Erythroblast (primary cell): ENCODE measurements at regions not wholly inside any gene's neighbourhood (a gene's known extent, or its start where the extent isn't known, plus 50 kb on each side); places are given as distances from the start of the nearest gene placed in this dataset.
"Not testable (repeated sequence)": the region's sequence is repeated elsewhere in the genome, so short reads cannot be mapped to it uniquely, and the experiment has no call there.

Experiments
- DNase-seq, 2 experiments: peaks; one replicate each; lab custom pipeline; 2025; lab: John Stamatoyannopoulos, UW
- GATA1 ChIP-seq: IDR thresholded peaks from 2 replicates; pipeline ENCODE4 v1.6.1; 2011; ENCODE audit warnings: low read depth, mild to moderate bottlenecking, control low read depth, low read length, moderate library complexity
- POLR2A ChIP-seq: IDR thresholded peaks from 2 replicates; pipeline ENCODE4 v1.6.1; 2011; ENCODE audit warnings: mild to moderate bottlenecking, low read length

DNA sequence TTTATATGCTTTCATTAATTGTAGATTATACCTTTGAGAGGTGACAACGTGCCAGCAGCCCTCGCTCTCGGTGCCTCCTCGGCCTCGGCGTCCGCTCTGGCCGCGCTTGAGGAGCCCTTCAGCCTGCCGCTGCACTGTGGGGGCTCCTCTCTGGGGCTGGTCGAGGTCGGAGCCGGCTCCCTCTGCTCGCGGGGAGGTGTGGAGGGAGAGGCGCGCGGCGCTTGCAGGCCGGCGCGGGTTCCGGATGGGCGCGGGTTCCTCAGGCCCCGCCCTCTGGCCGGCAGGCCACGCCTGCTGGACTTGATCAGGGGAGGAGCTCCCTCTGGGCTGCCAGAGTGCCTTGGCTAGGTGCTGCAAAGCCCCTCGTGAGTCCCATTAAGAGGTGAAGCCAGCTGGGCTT is 321.1 kb upstream of the PCDH18 start:
- no peak for DNase-seq
- TF ChIP-seq GATA1 (no peak), POLR2A (no peak)

DNA sequence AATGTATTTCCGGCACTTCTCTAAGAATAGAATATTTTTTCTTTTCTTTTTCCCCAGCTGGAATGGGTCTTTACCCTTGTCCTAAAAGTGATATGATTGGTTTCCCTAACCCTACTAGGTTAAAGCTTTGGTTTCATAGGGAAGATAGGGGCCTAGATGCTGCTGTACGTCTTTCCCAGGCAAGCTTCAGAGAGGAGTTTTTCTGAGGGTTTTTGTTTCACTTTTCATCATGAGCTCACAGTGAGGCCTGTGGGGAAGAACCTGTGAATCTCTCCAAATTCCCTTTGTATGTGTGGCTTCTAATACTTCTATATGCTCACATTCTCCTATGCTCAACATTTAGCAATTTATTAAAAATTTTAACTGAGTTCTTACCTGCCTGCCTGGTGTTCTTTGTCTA is 320.0 kb upstream of the PCDH18 start:
- no peak for DNase-seq
- TF ChIP-seq GATA1 = no peak

DNA sequence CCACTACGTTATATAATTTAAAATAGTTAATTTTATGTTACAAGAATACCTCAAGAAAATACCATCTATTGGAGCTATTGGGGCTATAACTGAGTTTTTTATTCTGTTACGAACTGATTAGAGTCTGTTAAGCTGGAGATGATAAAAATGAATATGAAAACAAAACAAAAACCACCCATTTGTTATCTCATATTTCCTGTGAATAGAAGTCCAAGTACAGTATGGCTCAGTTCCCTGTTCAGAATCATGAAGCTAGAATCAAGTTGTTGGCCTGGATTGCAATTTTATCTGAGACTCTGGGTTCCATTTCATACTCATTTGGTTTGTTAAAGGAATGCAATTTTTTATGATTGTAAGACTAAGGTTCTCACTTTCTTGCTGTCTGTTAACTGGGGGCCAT is 319.1 kb upstream of the PCDH18 start:
- no peak for TF ChIP-seq GATA1
- no peak for TF ChIP-seq POLR2A
- DNase-seq = no peak

DNA sequence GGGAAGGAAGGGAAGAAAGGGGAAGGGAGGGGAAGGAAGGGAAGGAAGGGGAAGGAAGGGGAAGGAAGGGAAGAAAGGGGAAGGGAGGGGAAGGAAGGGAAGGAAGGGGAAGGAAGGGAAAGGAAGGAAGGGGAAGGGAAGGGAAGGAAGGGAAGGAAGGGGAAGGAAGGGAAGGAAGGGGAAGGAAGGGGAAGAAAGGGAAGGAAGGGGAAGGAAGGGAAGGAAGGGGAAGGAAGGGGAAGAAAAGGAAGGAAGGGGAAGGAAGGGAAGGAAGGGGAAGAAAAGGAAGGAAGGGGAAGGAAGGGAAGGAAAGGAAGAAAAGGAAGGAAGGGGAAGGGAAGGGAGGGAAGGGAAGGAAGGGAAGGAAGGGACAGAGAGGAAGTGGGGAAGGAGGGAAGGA is 295.7 kb upstream of the PCDH18 start:
- DNase-seq = not testable (repeated sequence)

DNA sequence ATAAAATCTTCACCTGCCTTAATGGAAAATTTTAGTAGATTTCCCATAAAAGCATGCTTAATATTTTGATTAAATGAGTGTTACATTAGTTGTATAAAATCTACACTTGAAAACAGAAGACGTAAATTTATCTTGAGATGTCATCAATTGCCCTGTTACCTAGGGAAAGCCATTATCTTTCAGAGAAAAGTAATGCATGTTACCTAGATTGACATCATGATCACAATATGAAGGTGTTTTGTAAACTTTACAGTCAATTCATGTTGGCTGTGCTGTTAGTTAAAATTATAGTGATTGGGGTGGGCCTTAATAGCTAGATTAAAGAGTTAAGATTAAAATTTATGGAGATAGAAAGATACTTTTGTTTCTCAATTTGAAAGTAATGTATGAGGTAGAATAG is 293.2 kb upstream of the PCDH18 start:
- TF ChIP-seq GATA1 = no peak
- no peak for TF ChIP-seq POLR2A
- DNase-seq = no peak

DNA sequence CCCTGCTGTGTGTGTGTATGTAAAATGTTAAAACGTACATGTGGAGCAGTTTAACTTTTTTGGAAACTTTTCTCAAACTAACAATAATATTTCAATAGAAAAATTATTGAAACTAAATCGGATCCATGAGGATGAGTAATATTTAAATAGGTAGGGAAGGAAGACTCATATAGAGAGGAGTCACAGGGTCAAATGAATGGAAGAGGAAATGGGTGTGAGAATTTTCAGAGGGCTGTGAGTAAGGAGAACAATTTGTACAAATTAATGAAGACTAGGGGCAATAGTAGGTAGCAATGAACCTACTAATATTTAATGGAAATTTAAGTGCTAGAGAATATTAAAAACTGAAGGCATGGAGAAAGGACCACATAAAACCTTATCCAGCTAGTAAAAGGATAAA is 290.7 kb upstream of the PCDH18 start:
- DNase-seq = no peak
- TF ChIP-seq GATA1 = no peak
- no peak for TF ChIP-seq POLR2A

DNA sequence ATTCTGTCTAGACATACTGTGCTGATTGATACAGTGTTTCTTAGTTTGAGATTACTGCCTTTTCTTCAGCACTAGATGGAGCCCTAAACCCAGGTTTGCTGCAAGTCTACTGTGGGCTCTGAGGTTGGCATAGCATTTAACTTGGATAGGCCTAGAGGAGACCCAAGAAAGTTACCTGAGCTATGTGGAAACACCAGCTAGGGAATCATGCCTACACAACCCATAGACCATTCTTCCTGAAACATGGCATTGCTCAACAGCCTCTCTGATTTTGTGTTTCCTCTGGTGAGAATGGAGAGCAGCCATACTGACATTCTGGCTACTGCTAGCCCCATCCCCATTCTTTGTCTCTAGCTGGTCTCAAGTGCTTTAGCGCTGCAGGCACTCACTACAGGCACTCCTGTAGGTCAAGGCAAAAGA is 287.7 kb upstream of the PCDH18 start:
- DNase-seq = peak; percentile 21 to 47
- TF ChIP-seq POLR2A = no peak
- TF ChIP-seq GATA1 = no peak

DNA sequence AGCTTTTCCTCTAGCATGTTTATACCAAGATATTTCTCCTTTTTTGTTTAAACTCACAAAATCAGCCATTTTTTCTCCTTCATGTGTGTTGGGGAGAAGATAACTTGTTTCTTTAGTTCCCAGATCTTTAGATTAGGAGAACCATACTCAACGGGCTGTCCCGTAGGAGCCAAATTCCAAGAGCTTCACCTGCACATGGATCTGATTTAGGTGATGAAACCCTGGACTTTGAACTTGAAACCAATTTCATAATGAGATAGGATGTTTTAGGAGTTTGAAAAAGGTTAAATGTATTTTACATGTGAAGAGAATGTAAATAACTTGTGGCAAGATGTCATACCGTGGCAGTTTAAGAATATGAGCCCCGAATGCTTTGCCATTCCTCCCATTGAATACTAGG is 280.0 kb upstream of the PCDH18 start:
- DNase-seq = no peak
- TF ChIP-seq POLR2A (no peak), GATA1 (no peak)

DNA sequence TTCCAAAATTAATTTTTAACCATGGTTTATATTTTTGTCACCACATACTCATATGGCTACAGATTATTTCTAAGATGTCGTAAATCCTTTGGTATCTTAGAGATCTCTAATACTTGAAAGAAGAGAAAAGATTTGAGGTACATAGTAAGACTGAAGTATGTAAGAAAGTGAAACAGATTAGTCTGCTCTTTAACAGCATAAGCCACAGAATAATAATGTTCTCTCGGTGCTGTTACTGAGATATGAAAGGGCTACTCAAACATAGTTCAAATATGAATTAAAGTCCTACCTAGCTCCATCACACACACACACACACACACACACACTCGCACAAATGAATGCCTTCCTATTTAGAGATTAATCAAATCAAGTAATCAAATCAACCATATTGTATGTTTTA is 274.1 kb upstream of the PCDH18 start:
- no peak for TF ChIP-seq GATA1
- TF ChIP-seq POLR2A = no peak

DNA sequence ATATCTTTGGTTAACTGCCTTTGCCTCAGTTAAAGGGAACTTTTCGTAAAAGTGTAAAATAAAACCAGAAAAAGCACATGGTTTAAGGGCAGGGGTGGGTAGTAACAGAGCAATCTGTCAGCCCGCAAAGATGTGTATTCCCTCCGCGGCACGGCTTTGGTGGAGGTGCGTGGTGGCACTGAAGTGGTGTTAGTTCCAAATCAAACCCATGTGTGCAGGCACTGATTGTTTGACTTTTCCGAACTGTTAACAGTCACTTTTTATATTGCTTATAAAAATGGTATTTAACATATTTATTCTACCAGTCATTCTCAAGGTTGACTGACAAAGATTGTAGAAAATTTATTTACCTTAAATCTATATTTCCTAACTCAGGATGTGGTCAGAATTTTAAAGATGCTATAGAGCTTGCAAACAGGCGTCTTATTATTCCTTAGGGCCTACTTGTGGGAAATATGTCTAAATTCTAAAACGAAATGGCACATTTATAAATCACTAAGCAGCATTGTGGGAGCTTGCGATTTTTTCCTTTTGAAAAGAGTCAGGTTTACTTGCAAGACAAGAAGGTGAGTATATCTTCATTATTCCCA is 272.7 kb upstream of the PCDH18 start:
- no peak for DNase-seq
- TF ChIP-seq POLR2A (no peak), GATA1 (no peak)

More for the DNA sequence above, 274.1 kb upstream of the PCDH18 start:
- DNase-seq = no peak

DNA sequence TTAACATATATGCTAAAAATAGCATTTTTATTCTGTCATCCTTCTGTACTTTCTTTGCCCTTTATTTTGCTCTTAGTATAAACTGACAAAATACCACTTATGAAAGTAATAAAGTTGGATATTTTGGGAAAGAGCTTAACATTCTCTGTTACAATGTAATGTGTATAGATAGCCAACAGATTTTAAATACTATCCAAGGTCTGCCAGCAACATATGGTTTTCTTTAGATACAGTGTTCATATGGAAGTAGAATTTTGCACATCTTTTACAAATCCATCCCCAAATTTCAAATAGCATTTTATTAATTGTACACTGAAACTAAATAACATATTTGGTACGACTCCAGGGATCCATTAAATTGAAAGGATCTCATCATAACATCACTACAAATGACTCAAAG is 268.6 kb upstream of the PCDH18 start:
- no peak for DNase-seq

DNA sequence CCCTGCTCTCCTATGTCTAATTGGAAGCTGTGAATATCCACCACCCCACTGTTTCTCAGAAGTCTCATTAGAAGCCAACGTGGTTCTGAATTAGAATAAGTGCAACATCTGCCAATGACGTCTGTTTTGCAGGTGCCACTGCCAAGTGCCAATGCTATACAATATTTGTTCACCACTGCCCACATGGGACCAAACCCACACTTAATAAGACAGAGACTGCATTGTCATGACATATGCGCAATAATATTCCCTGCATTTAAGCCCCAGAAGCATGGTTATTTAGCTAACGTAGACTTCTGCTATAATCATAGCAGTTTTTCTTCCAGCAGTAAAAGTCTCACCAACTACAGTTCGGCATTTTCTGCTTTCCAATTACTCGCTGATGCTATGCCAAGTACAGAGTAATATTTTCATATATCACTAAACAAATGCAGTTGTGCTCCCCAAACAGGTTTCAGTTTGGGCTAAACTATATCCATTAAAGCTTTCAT is 262.5 kb upstream of the PCDH18 start:
- DNase-seq = no peak
- TF ChIP-seq GATA1 (no peak), POLR2A (no peak)

More for the DNA sequence above, 268.6 kb upstream of the PCDH18 start:
- no peak for TF ChIP-seq POLR2A
- TF ChIP-seq GATA1 = no peak

DNA sequence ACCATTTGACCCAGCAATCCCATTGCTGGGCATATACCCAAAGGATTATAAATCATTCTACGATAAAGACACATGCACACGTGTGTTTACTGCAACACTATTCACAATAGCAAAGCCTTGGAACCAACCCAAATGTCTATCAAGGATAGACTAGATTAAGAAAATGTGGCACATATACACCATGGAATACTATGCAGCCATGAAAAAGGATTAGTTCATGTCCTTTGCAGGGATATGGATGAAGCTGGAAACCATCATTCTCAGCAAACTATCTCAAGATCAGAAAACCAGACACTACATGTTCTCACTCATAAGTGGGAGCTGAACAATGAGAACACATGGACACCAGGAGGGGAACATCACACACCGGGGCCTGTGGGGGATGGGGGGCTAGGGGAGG is 257.0 kb upstream of the PCDH18 start:
- not testable (repeated sequence) for DNase-seq

DNA sequence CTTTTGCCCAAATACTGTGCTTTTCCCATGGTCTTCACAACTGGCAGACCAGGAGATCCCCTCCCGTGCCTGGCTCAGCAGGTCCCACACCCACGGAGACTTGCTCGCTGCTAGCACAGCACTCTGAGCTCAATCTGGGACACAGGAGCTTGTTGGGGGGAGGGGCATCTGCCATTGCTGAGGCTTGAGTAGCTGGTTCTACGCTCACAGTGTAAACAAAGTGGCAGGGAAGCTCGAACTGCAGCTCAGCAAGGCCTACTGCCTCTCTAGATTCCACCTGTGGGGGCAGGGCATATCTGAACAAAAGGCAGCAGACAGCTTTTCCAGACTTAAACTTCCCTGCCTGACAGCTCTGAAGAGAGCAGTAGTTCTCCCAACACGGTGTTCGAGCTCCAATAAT is 251.6 kb upstream of the PCDH18 start:
- not testable (repeated sequence) for DNase-seq

DNA sequence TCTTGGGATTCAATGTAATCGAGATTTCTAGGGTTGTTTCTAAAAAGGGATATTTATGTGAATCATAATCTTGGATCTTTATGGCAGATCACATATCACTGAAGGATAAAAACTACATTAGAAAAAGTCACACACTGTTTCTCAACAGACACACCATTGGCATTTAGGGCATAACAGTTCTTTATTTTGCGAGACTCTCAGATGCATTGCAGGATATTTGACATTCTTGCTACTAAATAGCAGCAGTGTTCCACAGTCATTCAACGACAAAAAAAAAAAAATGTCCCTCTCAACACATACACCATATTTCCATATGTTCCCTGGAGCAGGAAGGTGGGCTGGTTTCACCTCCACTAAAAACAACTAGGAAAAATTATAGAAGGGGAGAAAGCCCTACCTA is 243.4 kb upstream of the PCDH18 start:
- no peak for DNase-seq
- TF ChIP-seq POLR2A = no peak
- TF ChIP-seq GATA1 = no peak

DNA sequence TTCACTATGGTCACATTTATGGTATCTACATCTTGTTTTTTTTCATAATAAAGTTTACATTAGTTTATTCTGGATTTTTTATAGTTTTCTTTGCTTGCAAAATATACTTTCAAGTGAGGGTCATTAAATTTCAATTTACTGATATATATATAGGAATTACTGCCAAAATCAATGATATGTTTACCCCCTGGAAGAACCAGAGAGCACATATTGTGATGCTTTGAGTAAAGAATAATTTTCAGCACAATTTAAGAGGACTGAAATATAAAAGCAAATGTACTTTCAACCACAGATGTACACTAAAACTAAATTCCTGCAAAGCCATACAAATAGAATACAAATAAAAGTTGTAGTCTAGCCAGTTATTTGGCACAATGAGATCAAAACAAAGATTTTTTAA is 242.2 kb upstream of the PCDH18 start:
- TF ChIP-seq GATA1 = no peak
- TF ChIP-seq POLR2A = no peak
- no peak for DNase-seq
